Neural crest cell (in vitro differentiated cells): ENCODE measurements at regions not wholly inside any gene's neighbourhood (a gene's known extent, or its start where the extent isn't known, plus 50 kb on each side); places are given as distances from the start of the nearest gene placed in this dataset.

ENCODE experiments used
- DNase-seq: peaks from one replicate; pipeline ENCODE4 v3.0.0; 2021; ENCODE audit warnings: low read depth, mixed read lengths, low spot score
- H3K27ac Mint-ChIP-seq: one replicate; pipeline ENCODE4 v1.8.0; 2021; ENCODE audit warnings: mild to moderate bottlenecking, mixed read lengths; ENCODE audit not compliant: unreplicated experiment
- H3K27me3 Mint-ChIP-seq: 2 replicates; pipeline ENCODE4 v1.8.0; 2021; ENCODE audit warnings: low read depth, mild to moderate bottlenecking, mixed read lengths
- H3K36me3 Mint-ChIP-seq: 2 replicates; pipeline ENCODE4 v1.8.0; 2021; ENCODE audit warnings: low read depth, mild to moderate bottlenecking, mixed read lengths
- H3K4me1 Mint-ChIP-seq: 2 replicates; pipeline ENCODE4 v1.8.0; 2021; ENCODE audit warnings: mixed read lengths
- H3K4me3 Mint-ChIP-seq: one replicate; pipeline ENCODE4 v1.8.0; 2021; ENCODE audit warnings: mild to moderate bottlenecking, mixed read lengths
- H3K9me3 Mint-ChIP-seq: 2 replicates; pipeline ENCODE4 v1.8.0; 2021; ENCODE audit warnings: mixed read lengths
- TF ChIP-seq, protein P1 (sequence below): fragments of 200-600 bp; sonication (generic); conservative IDR thresholded peaks from 2 replicates; pipeline ENCODE4 v1.5.0; 2021; ENCODE audit warnings: antibody characterized with exemption, mild to moderate bottlenecking

DNA sequence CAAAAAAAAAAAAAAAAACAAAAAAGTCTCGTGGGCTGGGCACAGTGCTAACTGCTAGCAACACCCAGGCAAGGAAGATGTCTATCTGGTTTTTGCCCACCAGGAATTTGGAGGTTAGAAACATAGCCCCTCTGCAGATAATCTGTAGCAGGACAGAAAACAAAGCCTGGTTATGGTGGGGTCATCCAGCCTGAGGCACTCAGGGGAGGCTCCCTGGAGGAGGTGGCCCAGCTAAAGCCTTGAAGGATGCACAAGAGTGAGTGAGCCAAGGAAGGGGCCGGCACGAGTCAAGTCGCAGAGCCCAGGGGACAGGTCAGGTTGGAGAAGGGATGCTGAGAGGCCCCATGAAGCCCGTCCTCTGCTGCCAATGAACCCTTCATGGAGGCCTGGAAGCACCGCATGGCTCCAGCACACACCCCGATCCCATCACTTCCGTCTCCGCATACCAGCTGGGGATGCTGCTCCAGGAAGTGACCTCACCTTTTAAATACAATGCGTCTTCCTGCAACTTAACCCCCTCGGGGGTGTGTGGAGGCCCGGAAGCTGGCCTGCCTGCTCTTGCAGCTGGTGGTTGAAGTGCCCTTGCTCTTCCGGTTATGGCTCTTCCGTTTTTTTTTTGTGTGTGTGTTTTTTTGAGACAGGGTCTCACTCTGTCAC lies 86.5 kb downstream of the ENGASE start:
- Mint-ChIP-seq H3K36me3 (no peaks in the 10 kb centered on the region), H3K9me3 (no peaks in the 10 kb centered on the region), H3K4me3 (no peak overlapping the region), H3K27me3 (no peaks in the 10 kb centered on the region), H3K4me1 (peaks cover 5% of the 10 kb centered on the region), H3K27ac (peak overlapping the region; percentile 62)
- TF ChIP-seq, protein P1, sequence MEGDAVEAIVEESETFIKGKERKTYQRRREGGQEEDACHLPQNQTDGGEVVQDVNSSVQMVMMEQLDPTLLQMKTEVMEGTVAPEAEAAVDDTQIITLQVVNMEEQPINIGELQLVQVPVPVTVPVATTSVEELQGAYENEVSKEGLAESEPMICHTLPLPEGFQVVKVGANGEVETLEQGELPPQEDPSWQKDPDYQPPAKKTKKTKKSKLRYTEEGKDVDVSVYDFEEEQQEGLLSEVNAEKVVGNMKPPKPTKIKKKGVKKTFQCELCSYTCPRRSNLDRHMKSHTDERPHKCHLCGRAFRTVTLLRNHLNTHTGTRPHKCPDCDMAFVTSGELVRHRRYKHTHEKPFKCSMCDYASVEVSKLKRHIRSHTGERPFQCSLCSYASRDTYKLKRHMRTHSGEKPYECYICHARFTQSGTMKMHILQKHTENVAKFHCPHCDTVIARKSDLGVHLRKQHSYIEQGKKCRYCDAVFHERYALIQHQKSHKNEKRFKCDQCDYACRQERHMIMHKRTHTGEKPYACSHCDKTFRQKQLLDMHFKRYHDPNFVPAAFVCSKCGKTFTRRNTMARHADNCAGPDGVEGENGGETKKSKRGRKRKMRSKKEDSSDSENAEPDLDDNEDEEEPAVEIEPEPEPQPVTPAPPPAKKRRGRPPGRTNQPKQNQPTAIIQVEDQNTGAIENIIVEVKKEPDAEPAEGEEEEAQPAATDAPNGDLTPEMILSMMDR: no peak
- no peak for DNase-seq

GRCh38 chr17:79159926-79160325 lies 85.3 kb downstream of the ENGASE start:
- Mint-ChIP-seq H3K36me3 (no peaks in the 10 kb centered on the region), H3K27me3 (no peaks in the 10 kb centered on the region), H3K4me3 (no peak overlapping the region), H3K27ac (no peak overlapping the region), H3K9me3 (no peaks in the 10 kb centered on the region), H3K4me1 (peaks cover 5% of the 10 kb centered on the region)
- no peak for DNase-seq
- TF ChIP-seq, protein P1: no peak

DNA sequence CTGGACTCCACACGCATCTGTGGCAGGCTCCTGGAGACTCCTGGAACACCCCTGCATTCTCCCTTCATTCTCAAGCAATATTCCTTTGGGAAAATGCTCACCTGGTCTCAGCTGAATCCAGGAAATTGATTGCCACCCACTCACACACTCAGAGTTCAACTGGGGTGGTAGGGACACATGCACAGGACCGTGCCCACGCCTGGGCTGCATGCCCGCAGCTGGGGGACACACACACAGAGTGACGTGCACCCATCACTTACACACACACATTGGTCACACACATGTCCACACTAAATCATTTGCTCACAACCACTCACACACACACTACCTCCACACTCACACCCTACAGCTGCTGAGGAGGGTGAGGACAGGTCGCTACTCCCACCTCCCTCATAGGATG lies 84.8 kb downstream of the ENGASE start:
- no peaks in the 10 kb centered on the region for H3K36me3 Mint-ChIP-seq
- no peak overlapping the region for H3K27ac Mint-ChIP-seq
- DNase-seq: no peak
- H3K4me3 Mint-ChIP-seq: no peak overlapping the region
- no peaks in the 10 kb centered on the region for H3K27me3 Mint-ChIP-seq
- H3K4me1 Mint-ChIP-seq: peaks cover 5% of the 10 kb centered on the region
- TF ChIP-seq, protein P1: no peak
- no peaks in the 10 kb centered on the region for H3K9me3 Mint-ChIP-seq

- H3K36me3 Mint-ChIP-seq: no peaks in the 10 kb centered on the region
- no peaks in the 10 kb centered on the region for H3K9me3 Mint-ChIP-seq
- H3K27me3 Mint-ChIP-seq: peaks cover 2% of the 10 kb centered on the region
- no peaks in the 10 kb centered on the region for H3K4me1 Mint-ChIP-seq
- H3K4me3 Mint-ChIP-seq: no peak overlapping the region
- DNase-seq: no peak
- H3K27ac Mint-ChIP-seq: no peak overlapping the region
- TF ChIP-seq, protein P1: no peak
Measured at GRCh38 chr17:79156463-79157095, 82.0 kb downstream of the ENGASE start.

GRCh38 chr17:79155701-79156100 lies 81.1 kb downstream of the ENGASE start:
- Mint-ChIP-seq H3K27me3 (peaks cover 2% of the 10 kb centered on the region), H3K4me1 (no peaks in the 10 kb centered on the region), H3K4me3 (no peak overlapping the region), H3K9me3 (no peaks in the 10 kb centered on the region), H3K27ac (no peak overlapping the region), H3K36me3 (no peaks in the 10 kb centered on the region)
- TF ChIP-seq, protein P1: no peak
- no peak for DNase-seq
